ENCODE measurements at regions not wholly inside any gene's neighbourhood (a gene's known extent, or its start where the extent isn't known, plus 50 kb on each side); places are given as distances from the start of the nearest gene placed in this dataset.

GRCh38 chr4:155546451-155546850, 120.2 kb upstream of the GUCY1A1 start:
- DNase-seq, result no peak

GRCh38 chr4:155545456-155545855, 121.2 kb upstream of the GUCY1A1 start:
- DNase-seq, result no peak

- no peak for DNase-seq
Observed at GRCh38 chr4:155544547-155544946, 122.1 kb upstream of the GUCY1A1 start.

GRCh38 chr4:155543126-155543765, 123.4 kb upstream of the GUCY1A1 start:
- DNase-seq, result no peak

- no peak for DNase-seq
Observed at GRCh38 chr4:155542415-155542814, 124.2 kb upstream of the GUCY1A1 start.

- DNase-seq, result no peak
Observed at GRCh38 chr4:155541716-155542115, 124.9 kb upstream of the GUCY1A1 start.

GRCh38 chr4:155540698-155541097, 126.0 kb upstream of the GUCY1A1 start:
- DNase-seq, result no peak

GRCh38 chr4:155539746-155540145, 126.9 kb upstream of the GUCY1A1 start:
- DNase-seq, result no peak

- no peak for DNase-seq
Observed at GRCh38 chr4:155535802-155536454, 130.7 kb upstream of the GUCY1A1 start.

GRCh38 chr4:155532373-155533085, 134.1 kb upstream of the GUCY1A1 start:
- DNase-seq, result no peak

- no peak for DNase-seq
Observed at GRCh38 chr4:155530857-155531256, 135.8 kb upstream of the GUCY1A1 start.

GRCh38 chr4:155530290-155530689, 136.4 kb upstream of the GUCY1A1 start:
- no peak for DNase-seq

- DNase-seq, result no peak
Observed at GRCh38 chr4:155529716-155530115, 136.9 kb upstream of the GUCY1A1 start.

- no peak for DNase-seq
Observed at GRCh38 chr4:155529272-155529671, 137.4 kb upstream of the GUCY1A1 start.

- no peak for DNase-seq
Observed at GRCh38 chr4:155526452-155527169, 140.0 kb upstream of the GUCY1A1 start.

GRCh38 chr4:155524926-155525455, 141.7 kb upstream of the GUCY1A1 start:
- DNase-seq, result no peak

GRCh38 chr4:155523358-155523757, 143.3 kb upstream of the GUCY1A1 start:
- DNase-seq, result no peak

- DNase-seq, result no peak
Observed at GRCh38 chr4:155522201-155522600, 144.4 kb upstream of the GUCY1A1 start.

GRCh38 chr4:155521382-155521781, 144.6 kb upstream of the MAP9 start:
- no peak for DNase-seq

- no peak for DNase-seq
Observed at GRCh38 chr4:155515444-155516075, 138.8 kb upstream of the MAP9 start.

- DNase-seq, result no peak
Observed at GRCh38 chr4:155514628-155515027, 137.9 kb upstream of the MAP9 start.

GRCh38 chr4:155512817-155513216, 136.1 kb upstream of the MAP9 start:
- DNase-seq, result no peak

- no peak for DNase-seq
Observed at GRCh38 chr4:155512046-155512445, 135.3 kb upstream of the MAP9 start.

All from NCI-H69 (cell line).